ENCODE measurements at regions not wholly inside any gene's neighbourhood (a gene's known extent, or its start where the extent isn't known, plus 50 kb on each side); places are given as distances from the start of the nearest gene placed in this dataset.
"Not testable (repeated sequence)": the region's sequence is repeated elsewhere in the genome, so short reads cannot be mapped to it uniquely, and the experiment has no call there.

DNA sequence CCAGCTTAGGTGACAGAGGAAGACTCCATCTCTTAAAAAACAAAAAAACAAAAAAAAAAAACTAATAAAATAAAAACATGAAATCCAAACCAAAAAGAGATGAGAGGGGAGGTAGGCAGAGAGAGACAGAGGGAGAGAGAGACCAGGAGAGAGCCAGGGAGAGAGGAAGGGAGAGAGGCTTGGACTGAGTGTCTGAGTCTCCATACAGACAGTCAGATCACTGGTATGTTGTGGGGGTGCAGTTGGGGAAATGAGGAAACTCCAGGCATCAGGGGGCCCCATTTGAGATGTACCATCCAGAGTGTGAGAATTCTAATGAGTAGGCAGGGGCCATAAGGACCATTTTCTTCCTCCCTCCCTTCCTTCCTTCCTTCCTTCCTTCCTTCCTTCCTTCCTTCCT, 53.1 kb upstream of the SEPTIN5 start:
- Histone ChIP-seq H3K27me3 (ENCODE audit: control insufficient read depth in 1 of 2, insufficient read depth in 2 of 2, low read length in 2 of 2) (no peaks in the 10 kb centered on the region), H3K27ac (ENCODE audit: low read depth in 1 of 2, low read length in 2 of 2) (no peak overlapping the region), H3K9me3 (ENCODE audit: control insufficient read depth in 1 of 2, insufficient read depth in 1 of 2, low read length in 2 of 2) (no peaks in the 10 kb centered on the region), H3K36me3 (ENCODE audit: insufficient read depth, low read length) (no peaks in the 10 kb centered on the region), H3K4me1 (ENCODE audit: insufficient read depth, low read length) (no peaks in the 10 kb centered on the region), H3K4me3 (ENCODE audit: low read length) (no peak overlapping the region)
- H3K9me3 Mint-ChIP-seq, result no peaks in the 10 kb centered on the region
- TF ChIP-seq, protein P1, sequence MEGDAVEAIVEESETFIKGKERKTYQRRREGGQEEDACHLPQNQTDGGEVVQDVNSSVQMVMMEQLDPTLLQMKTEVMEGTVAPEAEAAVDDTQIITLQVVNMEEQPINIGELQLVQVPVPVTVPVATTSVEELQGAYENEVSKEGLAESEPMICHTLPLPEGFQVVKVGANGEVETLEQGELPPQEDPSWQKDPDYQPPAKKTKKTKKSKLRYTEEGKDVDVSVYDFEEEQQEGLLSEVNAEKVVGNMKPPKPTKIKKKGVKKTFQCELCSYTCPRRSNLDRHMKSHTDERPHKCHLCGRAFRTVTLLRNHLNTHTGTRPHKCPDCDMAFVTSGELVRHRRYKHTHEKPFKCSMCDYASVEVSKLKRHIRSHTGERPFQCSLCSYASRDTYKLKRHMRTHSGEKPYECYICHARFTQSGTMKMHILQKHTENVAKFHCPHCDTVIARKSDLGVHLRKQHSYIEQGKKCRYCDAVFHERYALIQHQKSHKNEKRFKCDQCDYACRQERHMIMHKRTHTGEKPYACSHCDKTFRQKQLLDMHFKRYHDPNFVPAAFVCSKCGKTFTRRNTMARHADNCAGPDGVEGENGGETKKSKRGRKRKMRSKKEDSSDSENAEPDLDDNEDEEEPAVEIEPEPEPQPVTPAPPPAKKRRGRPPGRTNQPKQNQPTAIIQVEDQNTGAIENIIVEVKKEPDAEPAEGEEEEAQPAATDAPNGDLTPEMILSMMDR (IDR thresholded peaks at IDR 0.05), result no peak
- CTCF ChIA-PET, result interaction anchor here (0.6 kb wide), 1 partner anchor 45 kb away, joined by 4 read pairs; no protein-coding TSS in a partner anchor
- H3K36me3 Mint-ChIP-seq (ENCODE audit: low read depth), result no peaks in the 10 kb centered on the region
- no peaks in the 10 kb centered on the region for H3K4me1 Mint-ChIP-seq (ENCODE audit: low read depth)
- H3K27me3 Mint-ChIP-seq, result peaks cover 5% of the 10 kb centered on the region
- H3K27ac Mint-ChIP-seq, result no peak overlapping the region
- intact Hi-C loops (cut with DNase I, micrococcal nuclease), result no loop called here
- no peak for ATAC-seq (ENCODE audit: poor library complexity)
- POLR2A ChIA-PET, result no interaction called here
- DNase-seq, result no peak
- no peak overlapping the region for H3K4me3 Mint-ChIP-seq

GRCh38 chr22:19662049-19662684, 52.1 kb upstream of the SEPTIN5 start:
- H3K36me3 ChIP-seq (ENCODE audit: insufficient read depth, low read length); CTCF ChIA-PET; H3K36me3 Mint-ChIP-seq (ENCODE audit: low read depth); H3K4me1 ChIP-seq (ENCODE audit: insufficient read depth, low read length); H3K4me3 ChIP-seq (ENCODE audit: low read length); DNase-seq; POLR2A ChIA-PET; H3K4me3 Mint-ChIP-seq; H3K9me3 ChIP-seq (ENCODE audit: control insufficient read depth in 1 of 2, insufficient read depth in 1 of 2, low read length in 2 of 2); H3K27me3 Mint-ChIP-seq; intact Hi-C loops (cut with DNase I, micrococcal nuclease); H3K9me3 Mint-ChIP-seq; H3K4me1 Mint-ChIP-seq (ENCODE audit: low read depth); ATAC-seq (ENCODE audit: poor library complexity); H3K27ac ChIP-seq (ENCODE audit: low read depth in 1 of 2, low read length in 2 of 2); H3K27ac Mint-ChIP-seq; H3K27me3 ChIP-seq (ENCODE audit: control insufficient read depth in 1 of 2, insufficient read depth in 2 of 2, low read length in 2 of 2): not testable (repeated sequence)

DNA sequence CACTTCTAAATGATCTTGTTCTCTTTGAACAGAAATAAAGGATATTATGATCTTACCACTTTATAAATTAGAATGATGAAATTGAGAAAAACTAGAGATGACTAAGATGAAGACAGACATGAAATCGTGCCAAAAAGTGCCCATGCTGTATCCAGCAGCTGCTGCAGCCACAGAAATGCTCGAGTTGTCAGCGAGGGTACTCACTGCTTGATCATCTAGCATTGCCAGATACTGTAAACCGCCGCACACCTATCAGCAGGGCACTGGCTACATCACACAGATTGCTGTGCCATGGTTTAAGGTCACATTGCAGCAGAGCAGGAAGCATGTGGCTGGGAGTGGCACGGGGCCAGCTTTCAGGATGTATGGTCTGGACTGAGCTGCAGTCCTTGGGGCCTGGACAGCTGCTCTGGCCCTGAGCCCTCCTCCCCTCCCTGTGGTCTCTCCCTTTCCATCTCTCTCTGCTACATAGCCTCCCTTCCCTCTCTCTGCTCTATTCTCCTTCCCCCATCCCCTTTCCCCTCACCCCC, 51.0 kb upstream of the SEPTIN5 start:
- Mint-ChIP-seq H3K4me1 (ENCODE audit: low read depth) (no peaks in the 10 kb centered on the region), H3K27me3 (peaks cover 5% of the 10 kb centered on the region), H3K27ac (no peak overlapping the region), H3K36me3 (ENCODE audit: low read depth) (no peaks in the 10 kb centered on the region), H3K4me3 (no peak overlapping the region), H3K9me3 (no peaks in the 10 kb centered on the region)
- POLR2A ChIA-PET, result no interaction called here
- TF ChIP-seq, protein P1 (IDR thresholded peaks at IDR 0.05), result no peak
- Histone ChIP-seq H3K27me3 (ENCODE audit: control insufficient read depth in 1 of 2, insufficient read depth in 2 of 2, low read length in 2 of 2) (no peaks in the 10 kb centered on the region), H3K4me1 (ENCODE audit: insufficient read depth, low read length) (no peaks in the 10 kb centered on the region), H3K9me3 (ENCODE audit: control insufficient read depth in 1 of 2, insufficient read depth in 1 of 2, low read length in 2 of 2) (no peaks in the 10 kb centered on the region), H3K36me3 (ENCODE audit: insufficient read depth, low read length) (no peaks in the 10 kb centered on the region), H3K4me3 (ENCODE audit: low read length) (no peak overlapping the region), H3K27ac (ENCODE audit: low read depth in 1 of 2, low read length in 2 of 2) (no peak overlapping the region)
- CTCF ChIA-PET, result no interaction called here
- DNase-seq, result no peak
- no peak for ATAC-seq (ENCODE audit: poor library complexity)
- intact Hi-C loops (cut with DNase I, micrococcal nuclease), result no loop called here

DNA sequence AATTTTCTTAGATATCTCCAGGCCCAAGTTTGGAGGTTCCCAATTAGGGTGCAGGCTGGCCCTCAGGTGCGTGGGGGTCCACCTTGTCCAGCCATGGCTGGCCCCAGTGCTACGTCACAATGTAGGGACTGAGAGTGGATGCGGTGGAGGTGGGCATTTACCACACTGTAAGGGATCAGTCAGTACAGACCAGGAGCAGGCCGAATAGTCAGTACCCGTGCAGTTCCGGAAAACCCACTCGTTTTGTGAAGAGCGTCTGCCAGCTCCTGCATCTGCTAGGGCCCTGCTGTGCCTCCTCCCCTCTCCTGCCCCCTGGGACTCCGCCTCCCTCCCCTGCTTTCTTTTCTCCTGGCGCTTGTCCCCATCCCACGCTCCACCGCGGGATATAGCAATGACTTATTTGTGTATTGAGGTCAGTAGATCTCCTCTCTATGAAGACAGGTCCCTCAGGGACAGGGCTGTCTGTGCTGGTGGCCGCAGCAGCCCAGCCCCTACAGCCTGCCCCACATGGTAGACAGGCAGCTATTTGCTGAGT, 50.4 kb upstream of the SEPTIN5 start:
- H3K4me1 ChIP-seq (ENCODE audit: insufficient read depth, low read length), result no peaks in the 10 kb centered on the region
- CTCF ChIA-PET, result no interaction called here
- no peak for ATAC-seq (ENCODE audit: poor library complexity)
- TF ChIP-seq, protein P1 (IDR thresholded peaks at IDR 0.05), result no peak
- Mint-ChIP-seq H3K4me1 (ENCODE audit: low read depth) (no peaks in the 10 kb centered on the region), H3K36me3 (ENCODE audit: low read depth) (no peaks in the 10 kb centered on the region), H3K9me3 (no peaks in the 10 kb centered on the region), H3K4me3 (no peak overlapping the region), H3K27me3 (peaks cover 5% of the 10 kb centered on the region), H3K27ac (no peak overlapping the region)
- H3K9me3 ChIP-seq (ENCODE audit: control insufficient read depth in 1 of 2, insufficient read depth in 1 of 2, low read length in 2 of 2), result no peaks in the 10 kb centered on the region
- POLR2A ChIA-PET, result no interaction called here
- H3K27ac ChIP-seq (ENCODE audit: low read depth in 1 of 2, low read length in 2 of 2), result no peak overlapping the region
- intact Hi-C loops (cut with DNase I, micrococcal nuclease), result no loop called here
- no peaks in the 10 kb centered on the region for H3K27me3 ChIP-seq (ENCODE audit: control insufficient read depth in 1 of 2, insufficient read depth in 2 of 2, low read length in 2 of 2)
- no peak for DNase-seq
- H3K4me3 ChIP-seq (ENCODE audit: low read length), result no peak overlapping the region
- H3K36me3 ChIP-seq (ENCODE audit: insufficient read depth, low read length), result no peaks in the 10 kb centered on the region
